Naive B cell (primary cell): ENCODE measurements at regions not wholly inside any gene's neighbourhood (a gene's known extent, or its start where the extent isn't known, plus 50 kb on each side); places are given as distances from the start of the nearest gene placed in this dataset.

Experiments used
- ATAC-seq, 2 donors: fragments of 150-1000 bp; cut with Tn5 transposase; 2 replicates each; pipeline ENCODE4 v1.10.0; 2021; ENCODE audit warnings: low read depth in 2 of 2, mild to moderate bottlenecking in 2 of 2, moderate library complexity in 2 of 2
- DNase-seq: peaks from one replicate; pipeline ENCODE4 v3.0.0; 2022
- H3K27ac Mint-ChIP-seq, 6 donors: one replicate each; pipeline ENCODE4 v1.8.0; 2020 to 2022; ENCODE audit warnings: mild to moderate bottlenecking in 6 of 6, mixed read lengths in 6 of 6, moderate library complexity in 5 of 6, inconsistent platforms in 2 of 6
- H3K27me3 Mint-ChIP-seq, 3 donors: one replicate each; pipeline ENCODE4 v1.8.0; 2021 to 2022; ENCODE audit warnings: mixed read lengths in 3 of 3, mild to moderate bottlenecking in 1 of 3
- H3K36me3 Mint-ChIP-seq, 2 donors: one replicate each; pipeline ENCODE4 v1.8.0; 2020 to 2022; ENCODE audit warnings: mixed read lengths in 2 of 2, inconsistent platforms in 1 of 2, mild to moderate bottlenecking in 1 of 2
- H3K4me1 Mint-ChIP-seq, 3 donors: one replicate each; pipeline ENCODE4 v1.8.0; 2020 to 2022; ENCODE audit warnings: mixed read lengths in 3 of 3, inconsistent platforms in 1 of 3, mild to moderate bottlenecking in 1 of 3, moderate library complexity in 1 of 3
- H3K4me3 Mint-ChIP-seq, 8 donors: one replicate each; pipeline ENCODE4 v1.8.0; 2020 to 2022; ENCODE audit warnings: mild to moderate bottlenecking in 8 of 8, mixed read lengths in 8 of 8, moderate library complexity in 8 of 8, inconsistent platforms in 2 of 8
- H3K9me3 Mint-ChIP-seq, 7 donors: one replicate each; pipeline ENCODE4 v1.8.0; 2020 to 2022; ENCODE audit warnings: mixed read lengths in 7 of 7, mild to moderate bottlenecking in 5 of 7, inconsistent platforms in 2 of 7, moderate library complexity in 1 of 7

DNA sequence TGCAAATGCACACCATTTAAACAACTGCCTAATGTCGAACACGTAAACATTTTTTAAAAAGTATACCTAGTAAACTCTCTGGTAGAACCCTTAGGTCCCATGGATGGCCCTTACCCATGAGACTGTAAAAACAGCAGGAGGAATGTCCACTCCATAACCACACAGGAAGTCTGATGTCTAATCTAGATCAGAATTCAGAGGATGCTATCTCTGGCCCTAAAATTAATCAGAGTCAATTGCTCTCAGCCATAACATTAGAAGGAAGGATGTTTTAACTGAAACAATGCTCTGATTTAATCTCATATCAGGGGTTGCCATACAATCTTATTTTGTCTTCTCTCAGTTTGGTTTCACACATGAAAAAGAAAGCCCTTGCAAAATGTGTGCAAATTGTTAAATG lies 416.3 kb upstream of the PIK3C3 start:
- Mint-ChIP-seq H3K9me3 (peaks cover 0 to 11% (median 2%) of the 10 kb centered on the region in 7 donors), H3K4me1 (no peaks in the 10 kb centered on the region)
- no peak for ATAC-seq

DNA sequence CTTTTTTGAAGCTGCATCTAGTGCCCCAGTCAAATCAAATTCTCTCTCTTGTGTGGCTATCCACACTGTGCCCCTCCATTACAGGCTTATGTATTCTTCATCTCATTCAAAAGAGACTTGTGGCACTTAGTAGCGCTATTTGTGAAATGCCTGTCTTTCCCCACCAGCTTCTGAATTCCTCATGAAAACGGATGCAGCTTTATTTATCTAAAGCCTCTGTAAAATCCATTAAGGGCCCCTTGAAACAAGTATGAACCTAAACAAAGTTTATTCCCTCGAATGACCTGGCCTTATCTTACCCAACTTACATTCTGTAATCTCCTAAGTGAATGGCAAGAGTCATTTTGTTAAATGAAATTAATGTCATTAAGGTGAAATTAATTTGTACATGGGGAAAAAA lies 417.4 kb upstream of the PIK3C3 start:
- Mint-ChIP-seq H3K27me3 (no peaks in the 10 kb centered on the region), H3K4me3 (no peak overlapping the region), H3K27ac (no peak overlapping the region), H3K9me3 (peaks cover 0 to 11% (median 2%) of the 10 kb centered on the region in 7 donors), H3K36me3 (no peaks in the 10 kb centered on the region), H3K4me1 (no peaks in the 10 kb centered on the region)
- DNase-seq (no peak), ATAC-seq (no peak)

More for the DNA sequence above, 416.3 kb upstream of the PIK3C3 start:
- no peaks in the 10 kb centered on the region for H3K36me3 Mint-ChIP-seq
- no peak overlapping the region for H3K4me3 Mint-ChIP-seq
- no peaks in the 10 kb centered on the region for H3K27me3 Mint-ChIP-seq
- DNase-seq: no peak
- H3K27ac Mint-ChIP-seq: no peak overlapping the region

DNA sequence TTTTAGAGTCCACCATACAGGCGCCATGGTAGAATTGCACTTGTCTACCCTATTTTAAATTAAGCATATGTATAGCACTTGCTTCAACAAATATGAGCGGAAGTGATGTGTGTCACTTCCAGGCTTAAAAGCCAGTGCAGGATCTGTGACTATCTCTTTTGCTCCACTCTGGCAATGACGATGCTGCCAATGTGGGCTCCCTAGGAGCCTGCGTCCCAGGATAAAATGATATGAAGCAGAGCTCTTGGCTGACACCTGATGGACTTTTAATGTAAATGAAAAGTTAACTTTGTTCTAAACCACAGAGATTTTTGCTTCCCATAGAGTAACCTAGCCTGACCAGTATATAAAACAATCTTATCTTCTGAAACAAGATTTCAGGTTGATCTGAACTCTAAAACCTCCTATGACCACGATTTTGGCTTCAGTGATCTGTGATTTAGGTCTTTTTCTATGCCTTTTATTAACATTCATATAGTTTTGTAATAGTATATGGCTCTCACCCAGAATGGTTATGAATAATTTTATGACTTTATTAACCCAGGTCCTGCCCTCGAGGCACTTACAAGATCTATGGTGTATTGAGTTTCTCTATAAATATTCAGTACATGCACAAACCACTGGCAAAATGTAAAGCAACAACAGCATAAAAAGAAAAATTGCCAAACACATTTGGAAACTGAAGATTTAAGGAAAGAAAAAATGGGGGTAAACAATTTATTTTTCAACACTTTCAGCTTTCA lies 422.5 kb upstream of the PIK3C3 start:
- Mint-ChIP-seq H3K4me3 (no peak overlapping the region), H3K27ac (no peak overlapping the region), H3K9me3 (peaks cover 0 to 7% (median 0%) of the 10 kb centered on the region in 7 donors), H3K27me3 (no peaks in the 10 kb centered on the region), H3K36me3 (no peaks in the 10 kb centered on the region), H3K4me1 (no peaks in the 10 kb centered on the region)
- DNase-seq: no peak
- no peak for ATAC-seq

DNA sequence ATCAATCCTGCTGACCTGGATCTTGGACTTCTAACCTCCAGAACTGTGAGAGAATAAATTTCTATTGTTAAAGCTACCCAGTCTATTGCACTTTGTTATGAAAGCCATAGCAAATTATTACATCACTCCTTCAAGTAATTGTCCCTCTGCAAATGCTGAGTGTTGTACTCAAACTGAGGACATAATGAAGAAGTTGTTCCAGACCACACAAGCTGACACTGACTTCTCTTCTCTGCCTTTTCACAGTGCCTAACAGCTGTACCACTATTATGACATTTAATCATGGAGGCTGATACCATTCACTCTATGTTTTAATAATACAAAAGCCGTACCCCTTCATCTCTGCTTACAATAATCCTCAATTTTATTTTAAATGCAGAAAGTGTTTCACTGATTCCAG lies 424.1 kb upstream of the PIK3C3 start:
- Mint-ChIP-seq H3K4me1 (no peaks in the 10 kb centered on the region), H3K27me3 (no peaks in the 10 kb centered on the region), H3K27ac (no peak overlapping the region), H3K4me3 (no peak overlapping the region), H3K36me3 (no peaks in the 10 kb centered on the region), H3K9me3 (peaks cover 0 to 7% (median 2%) of the 10 kb centered on the region in 7 donors)
- ATAC-seq (no peak), DNase-seq (no peak)

DNA sequence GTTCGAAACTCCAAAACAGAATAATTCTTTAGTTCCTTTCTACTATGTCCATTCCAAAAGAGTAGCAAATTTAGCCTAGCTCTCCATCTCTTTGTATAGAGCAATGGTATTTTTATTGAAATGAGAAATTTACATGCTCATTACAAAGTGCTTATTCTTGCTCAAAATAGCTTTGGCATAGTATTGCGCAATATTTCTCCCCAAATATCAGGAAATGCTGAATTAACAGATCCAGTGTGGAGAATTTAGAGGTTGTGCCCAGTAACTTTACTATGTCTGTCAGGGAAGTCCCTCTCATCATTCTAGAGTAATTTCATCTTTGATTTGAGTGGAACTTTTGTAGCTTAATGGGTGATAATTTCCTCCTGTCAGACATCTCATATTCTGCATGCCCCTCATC lies 425.9 kb upstream of the PIK3C3 start:
- Mint-ChIP-seq H3K9me3 (peaks cover 0 to 7% (median 2%) of the 10 kb centered on the region in 7 donors), H3K36me3 (no peaks in the 10 kb centered on the region), H3K4me3 (no peak overlapping the region), H3K27me3 (no peaks in the 10 kb centered on the region), H3K27ac (no peak overlapping the region), H3K4me1 (no peaks in the 10 kb centered on the region)
- ATAC-seq (no peak), DNase-seq (no peak)

DNA sequence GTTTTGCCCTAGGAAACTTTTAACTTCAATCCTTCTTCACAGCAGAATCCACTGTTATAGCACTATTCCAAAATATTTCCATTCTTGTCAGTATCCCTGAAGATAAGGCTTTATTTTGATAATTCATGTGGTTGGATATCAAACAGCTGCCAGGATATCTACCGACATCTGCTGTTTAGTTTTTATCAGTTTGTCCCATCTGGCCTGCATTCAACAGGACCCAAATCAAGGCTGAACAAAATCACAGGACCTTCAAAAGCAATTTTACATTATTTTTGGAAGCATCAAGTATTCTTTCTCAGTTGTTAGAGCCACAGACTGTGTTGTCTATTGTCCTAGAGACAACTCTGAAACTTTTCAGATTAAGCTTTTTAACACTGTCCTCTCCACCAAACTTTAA lies 429.0 kb upstream of the PIK3C3 start:
- Mint-ChIP-seq H3K27ac (no peak overlapping the region), H3K36me3 (no peaks in the 10 kb centered on the region), H3K4me1 (no peaks in the 10 kb centered on the region), H3K4me3 (no peak overlapping the region), H3K9me3 (peaks cover 0 to 7% (median 2%) of the 10 kb centered on the region in 7 donors), H3K27me3 (no peaks in the 10 kb centered on the region)
- ATAC-seq (no peak), DNase-seq (no peak)

DNA sequence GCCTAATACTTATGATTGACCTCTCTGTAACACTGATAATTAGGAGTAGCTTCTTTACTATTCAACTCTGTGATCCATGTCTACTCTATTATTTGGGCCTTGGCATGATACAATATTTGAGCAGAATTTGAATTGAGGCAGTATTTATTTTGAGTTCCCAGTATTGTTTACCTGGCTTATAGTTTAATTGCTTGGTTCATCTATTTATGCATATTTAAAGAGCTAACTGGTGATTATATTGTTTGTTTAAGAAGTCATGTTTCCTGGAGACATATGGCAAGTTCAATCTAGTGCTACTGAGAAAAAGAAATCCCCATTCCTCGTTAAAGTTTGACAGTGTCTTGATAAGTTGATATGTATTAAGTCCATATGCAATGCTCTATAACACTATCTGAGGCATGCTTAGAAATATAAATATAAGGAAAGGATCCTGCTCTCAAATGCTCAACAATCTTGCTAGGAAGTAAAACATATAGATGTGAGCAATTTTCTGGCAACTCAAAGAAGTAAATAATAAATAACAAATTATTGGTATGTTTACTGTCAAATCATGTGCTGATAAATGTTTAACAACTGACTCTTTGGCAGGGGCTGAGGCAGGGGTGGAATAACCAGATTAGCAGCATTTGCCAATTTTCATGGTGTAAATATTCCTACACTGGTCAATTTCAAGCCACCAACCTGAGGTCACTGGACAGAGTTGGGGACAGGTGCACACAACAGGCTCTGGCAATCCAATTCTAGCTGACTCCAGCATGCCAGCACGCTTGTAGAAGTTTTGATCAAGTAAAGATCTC lies 430.2 kb upstream of the PIK3C3 start:
- DNase-seq (no peak), ATAC-seq (no peak)
- H3K27ac Mint-ChIP-seq: no peak overlapping the region
- no peaks in the 10 kb centered on the region for H3K4me1 Mint-ChIP-seq
- peaks cover 0 to 7% (median 0%) of the 10 kb centered on the region in 7 donors for H3K9me3 Mint-ChIP-seq
- no peaks in the 10 kb centered on the region for H3K36me3 Mint-ChIP-seq
- H3K27me3 Mint-ChIP-seq: no peaks in the 10 kb centered on the region
- no peak overlapping the region for H3K4me3 Mint-ChIP-seq

DNA sequence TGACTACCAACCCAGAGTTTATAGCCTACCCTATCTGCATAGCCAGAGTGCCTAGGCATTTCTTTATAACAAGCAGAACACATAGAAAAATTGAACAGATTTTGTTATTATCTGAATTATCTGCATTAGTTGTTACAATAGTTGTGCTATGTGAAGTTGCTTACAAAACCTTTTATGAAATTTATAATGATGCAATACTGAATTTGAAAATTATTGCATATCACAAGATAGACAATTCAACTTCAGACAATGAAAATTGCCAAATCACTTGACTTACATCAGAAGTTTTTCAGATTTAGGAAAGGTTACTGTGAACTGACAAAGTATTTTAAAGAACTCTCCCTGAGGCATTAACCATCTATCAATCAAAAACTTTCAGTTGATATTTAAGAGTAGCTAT lies 437.9 kb upstream of the PIK3C3 start:
- no peaks in the 10 kb centered on the region for H3K36me3 Mint-ChIP-seq
- ATAC-seq: no peak
- H3K9me3 Mint-ChIP-seq: peaks cover 0 to 4% (median 0%) of the 10 kb centered on the region in 7 donors
- H3K27ac Mint-ChIP-seq: no peak overlapping the region
- no peak for DNase-seq
- no peaks in the 10 kb centered on the region for H3K27me3 Mint-ChIP-seq
- no peak overlapping the region for H3K4me3 Mint-ChIP-seq
- no peaks in the 10 kb centered on the region for H3K4me1 Mint-ChIP-seq

DNA sequence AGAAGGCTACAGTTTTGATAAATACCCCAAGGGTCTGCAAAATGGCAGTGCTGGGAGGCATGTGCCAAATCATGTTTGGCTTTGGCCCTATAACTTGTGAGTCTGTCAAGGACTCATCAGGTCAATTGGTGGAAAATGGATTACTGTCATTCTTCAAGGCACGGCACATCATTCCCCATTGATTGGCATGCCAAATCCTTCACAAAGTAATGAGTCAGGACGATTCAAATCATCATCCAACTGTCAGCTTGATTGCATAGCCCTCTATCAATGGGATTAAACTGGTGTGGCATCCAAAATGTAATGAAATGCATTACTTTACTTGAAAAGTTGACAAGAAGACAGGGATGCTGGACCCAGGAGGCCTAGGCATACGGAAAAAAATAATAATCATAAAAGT lies 441.6 kb upstream of the PIK3C3 start:
- Mint-ChIP-seq H3K9me3 (peaks cover 0 to 4% (median 0%) of the 10 kb centered on the region in 7 donors), H3K27ac (no peak overlapping the region), H3K27me3 (no peaks in the 10 kb centered on the region), H3K36me3 (no peaks in the 10 kb centered on the region), H3K4me1 (no peaks in the 10 kb centered on the region), H3K4me3 (no peak overlapping the region)
- DNase-seq (no peak), ATAC-seq (no peak)

DNA sequence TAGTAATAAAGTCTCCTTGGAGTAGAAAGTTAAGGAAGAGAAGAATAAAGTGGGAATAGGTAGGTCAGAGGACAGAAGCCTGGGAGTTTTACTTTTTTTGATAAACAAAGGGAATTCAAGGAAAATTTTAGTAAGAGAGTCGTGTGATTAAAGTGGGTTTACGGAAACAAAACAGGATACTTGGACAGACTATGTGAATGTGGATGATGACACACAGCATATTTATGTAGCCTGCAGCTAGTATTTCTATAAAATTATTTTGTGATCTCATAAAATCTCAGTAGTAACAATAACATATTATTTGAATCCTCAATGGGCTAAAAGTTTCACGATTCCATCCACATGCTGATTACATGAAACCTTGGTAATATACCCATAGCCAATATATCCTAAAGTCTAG lies 450.7 kb upstream of the PIK3C3 start:
- H3K27ac Mint-ChIP-seq: no peak overlapping the region
- DNase-seq (no peak), ATAC-seq (no peak)
- peaks cover 0 to 6% (median 0%) of the 10 kb centered on the region in 7 donors for H3K9me3 Mint-ChIP-seq
- no peaks in the 10 kb centered on the region for H3K27me3 Mint-ChIP-seq
- H3K4me3 Mint-ChIP-seq: no peak overlapping the region
- H3K36me3 Mint-ChIP-seq: no peaks in the 10 kb centered on the region
- no peaks in the 10 kb centered on the region for H3K4me1 Mint-ChIP-seq

DNA sequence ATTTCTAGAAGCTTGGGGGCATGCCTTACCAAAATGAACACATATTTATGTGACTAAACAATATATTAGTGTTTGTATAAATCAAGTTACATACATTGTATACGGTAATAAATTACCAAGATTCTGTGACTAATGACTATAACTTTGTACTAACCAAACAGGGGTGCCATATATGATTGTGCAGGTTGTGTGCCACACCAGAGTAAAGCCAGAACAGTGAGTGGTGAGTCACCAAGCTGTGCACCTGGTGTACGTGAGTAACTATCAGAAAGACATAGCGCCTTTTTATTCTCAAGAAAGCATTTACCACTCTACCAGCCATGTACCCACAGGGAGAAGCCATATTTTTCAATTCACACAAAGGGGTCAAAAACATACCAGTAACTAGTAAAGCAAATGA lies 453.2 kb upstream of the PIK3C3 start:
- H3K4me1 Mint-ChIP-seq: no peaks in the 10 kb centered on the region
- peak overlapping the region in 1 of 8 donors; percentile 35 for H3K4me3 Mint-ChIP-seq
- H3K27me3 Mint-ChIP-seq: no peaks in the 10 kb centered on the region
- H3K27ac Mint-ChIP-seq: no peak overlapping the region
- no peaks in the 10 kb centered on the region for H3K36me3 Mint-ChIP-seq
- DNase-seq (no peak), ATAC-seq (no peak)
- H3K9me3 Mint-ChIP-seq: peaks cover 0 to 6% (median 0%) of the 10 kb centered on the region in 7 donors

DNA sequence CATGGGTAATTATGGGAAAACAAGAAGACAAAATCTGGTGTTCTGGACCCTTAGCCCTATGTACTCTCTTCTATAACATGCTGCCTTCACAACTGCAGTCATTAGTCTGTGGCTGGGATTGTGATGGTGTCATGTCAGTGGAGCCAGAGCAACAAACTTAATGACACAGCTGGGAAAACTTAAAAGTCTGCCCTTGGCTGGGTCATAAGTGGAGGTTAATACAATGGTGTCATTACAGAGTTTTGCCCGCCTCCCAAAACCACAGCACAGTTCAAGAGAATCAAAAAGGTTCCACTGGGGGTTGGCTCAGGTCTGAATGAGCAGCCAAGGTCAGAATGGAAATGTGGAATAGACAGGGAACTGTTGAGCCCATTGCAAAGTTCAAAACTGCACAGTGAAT lies 455.7 kb upstream of the PIK3C3 start:
- ATAC-seq: no peak
- no peak overlapping the region for H3K27ac Mint-ChIP-seq
- DNase-seq: no peak
- H3K4me3 Mint-ChIP-seq: no peak overlapping the region
- no peaks in the 10 kb centered on the region for H3K27me3 Mint-ChIP-seq
- no peaks in the 10 kb centered on the region for H3K36me3 Mint-ChIP-seq
- H3K9me3 Mint-ChIP-seq: peaks cover 0 to 6% (median 0%) of the 10 kb centered on the region in 7 donors
- H3K4me1 Mint-ChIP-seq: no peaks in the 10 kb centered on the region

DNA sequence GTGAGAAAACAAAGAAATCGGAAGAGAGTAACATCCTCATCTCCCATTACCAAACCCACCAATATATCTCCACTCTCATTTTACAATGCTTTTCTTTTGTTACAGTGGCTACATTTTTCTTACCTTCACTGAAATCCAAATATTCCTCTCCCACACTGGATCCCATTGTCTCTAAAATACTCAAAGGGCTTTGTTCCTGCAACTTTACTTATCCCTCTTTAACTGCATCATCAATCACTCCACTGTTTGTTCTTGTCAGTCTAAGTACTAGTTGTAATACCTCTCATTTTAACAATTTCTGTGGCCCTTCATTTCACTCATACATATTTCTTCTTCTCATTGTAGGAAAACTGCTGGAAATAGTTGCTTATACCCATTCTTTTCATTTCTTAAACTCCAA lies 464.2 kb upstream of the PIK3C3 start:
- Mint-ChIP-seq H3K27ac (no peak overlapping the region), H3K36me3 (no peaks in the 10 kb centered on the region), H3K4me1 (no peaks in the 10 kb centered on the region), H3K9me3 (peaks cover under 1 to 12% (median 6%) of the 10 kb centered on the region in 7 donors), H3K4me3 (no peak overlapping the region), H3K27me3 (no peaks in the 10 kb centered on the region)
- ATAC-seq: no peak
- DNase-seq: no peak

DNA sequence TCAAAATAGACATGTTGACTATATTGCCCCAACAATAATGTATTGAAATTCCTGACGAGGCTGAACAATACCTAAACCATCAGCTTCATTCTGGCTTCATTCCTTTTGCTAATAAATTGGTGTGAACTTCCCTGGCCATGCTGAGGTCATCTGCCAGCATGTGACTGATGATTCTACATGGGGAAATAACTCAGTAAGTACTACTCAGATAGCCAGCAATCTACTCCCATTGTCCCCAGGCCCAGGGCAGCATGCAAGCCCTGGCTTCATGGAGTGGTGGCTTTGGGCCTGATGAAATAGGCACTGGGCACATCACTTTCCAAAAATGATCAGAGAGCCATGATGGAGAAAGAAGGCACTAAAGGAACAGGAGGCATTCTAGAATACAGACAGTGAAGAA lies 468.5 kb upstream of the PIK3C3 start:
- H3K36me3 Mint-ChIP-seq: no peaks in the 10 kb centered on the region
- no peaks in the 10 kb centered on the region for H3K4me1 Mint-ChIP-seq
- peak overlapping the region in 1 of 6 donors; percentile 78 for H3K27ac Mint-ChIP-seq
- no peak for DNase-seq
- ATAC-seq: no peak
- H3K27me3 Mint-ChIP-seq: no peaks in the 10 kb centered on the region
- H3K9me3 Mint-ChIP-seq: peaks cover 3 to 22% (median 5%) of the 10 kb centered on the region in 7 donors
- H3K4me3 Mint-ChIP-seq: no peak overlapping the region
